ENCODE measurements at regions not wholly inside any gene's neighbourhood (a gene's known extent, or its start where the extent isn't known, plus 50 kb on each side); places are given as distances from the start of the nearest gene placed in this dataset.
"Not testable (repeated sequence)": the region's sequence is repeated elsewhere in the genome, so short reads cannot be mapped to it uniquely, and the experiment has no call there.

GRCh38 chr7:65453341-65454030 lies 79.8 kb downstream of the ZNF92 start:
- no peak for DNase-seq

- no peak for DNase-seq
Observed at GRCh38 chr7:65454469-65454868, 80.8 kb downstream of the ZNF92 start.

- DNase-seq, result not testable (repeated sequence)
Observed at GRCh38 chr7:65455050-65455449, 81.4 kb downstream of the ZNF92 start.

GRCh38 chr7:65457705-65458104 lies 84.0 kb downstream of the ZNF92 start:
- DNase-seq, result no peak

GRCh38 chr7:65459438-65459837 lies 85.8 kb downstream of the ZNF92 start:
- no peak for DNase-seq

- DNase-seq, result no peak
Observed at GRCh38 chr7:65462148-65462716, 88.6 kb downstream of the ZNF92 start.

GRCh38 chr7:65463184-65463583 lies 89.5 kb downstream of the ZNF92 start:
- no peak for DNase-seq

GRCh38 chr7:65469919-65470558 lies 96.4 kb downstream of the ZNF92 start:
- not testable (repeated sequence) for DNase-seq

GRCh38 chr7:65471587-65471986 lies 97.9 kb downstream of the ZNF92 start:
- DNase-seq, result no peak

- DNase-seq, result no peak
Observed at GRCh38 chr7:65475040-65475726, 101.5 kb downstream of the ZNF92 start.

GRCh38 chr7:65475734-65476319 lies 102.2 kb downstream of the ZNF92 start:
- no peak for DNase-seq

GRCh38 chr7:65477326-65477725 lies 103.7 kb downstream of the ZNF92 start:
- peak; percentile 14 for DNase-seq

GRCh38 chr7:65489260-65489767 lies 115.7 kb downstream of the ZNF92 start:
- no peak for DNase-seq

- not testable (repeated sequence) for DNase-seq
Observed at GRCh38 chr7:65496697-65497096, 123.0 kb downstream of the ZNF92 start.

GRCh38 chr7:65503434-65504152 lies 129.9 kb downstream of the ZNF92 start:
- no peak for DNase-seq

GRCh38 chr7:65504504-65505319 lies 131.1 kb downstream of the ZNF92 start:
- DNase-seq, result not testable (repeated sequence)

- not testable (repeated sequence) for DNase-seq
Observed at GRCh38 chr7:65505320-65505633, 131.6 kb downstream of the ZNF92 start.

- not testable (repeated sequence) for DNase-seq
Observed at GRCh38 chr7:65508581-65509367, 135.1 kb downstream of the ZNF92 start.

- DNase-seq, result no peak
Observed at GRCh38 chr7:65509368-65510186, 135.9 kb downstream of the ZNF92 start.

GRCh38 chr7:65510187-65510538 lies 136.5 kb downstream of the ZNF92 start:
- DNase-seq, result not testable (repeated sequence)

Measured in NCI-H526 treated with DMSO at 0.1 percent for 48 hours (cell line).